HCT116 (cell line): ENCODE measurements at regions not wholly inside any gene's neighbourhood (a gene's known extent, or its start where the extent isn't known, plus 50 kb on each side); places are given as distances from the start of the nearest gene placed in this dataset.

ENCODE experiments used
- ATAC-seq: fragments of 200-7000 bp; cut with Tn5 transposase; 2 replicates; pipeline ENCODE4 v1.9.1; 2020; ENCODE audit warnings: mild to moderate bottlenecking, moderate library complexity
- BruUV-seq: library from RNA; stranded (reverse); fragments of 400-500 nt; replicated peaks from 2 replicates; lab custom pipeline; 2021; lab: Mats Ljungman, UMichigan
- CTCF ChIA-PET: fragments of 300-600 bp; sonication (Branson Sonifier 250); formaldehyde crosslinking; loops from one replicate; lab custom pipeline; 2021; ENCODE audit warnings: antibody characterized with exemption; lab: Charles Lee
- POLR2A ChIA-PET: fragments of 300-600, 350-600 bp; sonication (Branson Sonifier 250); formaldehyde crosslinking; loops from one replicate; lab custom pipeline; 2021; ENCODE audit warnings: antibody characterized with exemption; lab: Charles Lee
- RAD21 ChIA-PET, 2 experiments: fragments of 300-600 bp; sonication (Branson Sonifier 250); formaldehyde crosslinking; loops; one replicate each; lab custom pipeline; 2023; ENCODE audit warnings: low total read pairs in 2 of 2; ENCODE audit not compliant: uncharacterized antibody in 2 of 2, unreplicated experiment in 2 of 2, low non-redundant PET in 1 of 2; lab: Charles Lee
- DNase-seq: peaks from one replicate; pipeline ENCODE4 v3.0.0-alpha.2; 2010; ENCODE audit warnings: low read depth, low spot score
- H2AFZ ChIP-seq: fragments of 200-600 bp; shearing (Covaris generic), sonication (generic); 2 replicates; pipeline ENCODE4 v1.6.1; 2017; ENCODE audit warnings: low read depth, mixed run types, mixed read lengths, antibody characterized with exemption, low read length; ENCODE audit not compliant: poor library complexity, severe bottlenecking
- H3K27ac ChIP-seq: 2 replicates; pipeline ENCODE4 v1.5.1; 2012; ENCODE audit warnings: low read depth, low read length
- H3K27me3 ChIP-seq: fragments of 200-600 bp; sonication (generic); 2 replicates; pipeline ENCODE4 v1.6.1; 2016; ENCODE audit warnings: mixed run types, low read length, mixed read lengths; ENCODE audit not compliant: insufficient read depth
- H3K36me3 ChIP-seq, 2 experiments: fragments of 200-500 bp in 1 of 2; fragments of 200-600 bp in 1 of 2; sonication (Bioruptor generic) in 1 of 2; sonication (generic) in 1 of 2; 2 replicates each; pipeline versions ENCODE4 v1.5.1 to v1.6.1; 2014 to 2016; ENCODE audit warnings: low read length in 2 of 2, inconsistent platforms in 1 of 2, mixed read lengths in 1 of 2, mixed run types in 1 of 2; ENCODE audit not compliant: insufficient read depth in 2 of 2, control insufficient read depth in 1 of 2
- H3K4me1 ChIP-seq, 2 experiments: fragments of 200-600 bp in 1 of 2; sonication (generic) in 1 of 2; 2 replicates each; pipeline versions ENCODE4 v1.5.1 to v1.6.1; 2012 to 2017; ENCODE audit warnings: low read length in 2 of 2, inconsistent platforms in 1 of 2, mild to moderate bottlenecking in 1 of 2, mixed read lengths in 1 of 2, mixed run types in 1 of 2, moderate library complexity in 1 of 2; ENCODE audit not compliant: insufficient read depth in 2 of 2, control insufficient read depth in 1 of 2
- H3K4me2 ChIP-seq: fragments of 200-600 bp; sonication (generic); 2 replicates; pipeline ENCODE4 v1.6.1; 2017; ENCODE audit warnings: mixed run types, low read length, mixed read lengths
- H3K4me3 ChIP-seq, 2 experiments: fragments of 200-600 bp in 1 of 2; sonication (generic) in 1 of 2; replicated peaks in 1 of 2; 2 replicates each; pipeline ENCODE4 v1.5.1; 2011 to 2016; ENCODE audit warnings: low read length in 2 of 2, control low read depth in 1 of 2, low read depth in 1 of 2, mild to moderate bottlenecking in 1 of 2, mixed read lengths in 1 of 2, mixed run types in 1 of 2
- H3K79me2 ChIP-seq: fragments of 200-600 bp; sonication (generic); 2 replicates; pipeline ENCODE4 v1.6.1; 2017; ENCODE audit warnings: mild to moderate bottlenecking, mixed run types, low read length, moderate library complexity, mixed read lengths; ENCODE audit not compliant: insufficient read depth
- H3K9ac ChIP-seq: fragments of 200-600 bp; sonication (generic); 2 replicates; pipeline ENCODE4 v1.6.1; 2016; ENCODE audit warnings: low read length, mixed read lengths
- H3K9me2 ChIP-seq: fragments of 200-600 bp; sonication (generic), shearing (Covaris generic); 2 replicates; pipeline ENCODE4 v1.6.1; 2017; ENCODE audit warnings: mixed run types, mild to moderate bottlenecking, moderate library complexity; ENCODE audit not compliant: insufficient read depth
- H3K9me3 ChIP-seq, 2 experiments: fragments of 200-500 bp in 1 of 2; fragments of 200-600 bp in 1 of 2; sonication (Bioruptor generic) in 1 of 2; sonication (generic) in 1 of 2; 2 replicates each; pipeline ENCODE4 v1.6.1; 2014 to 2017; ENCODE audit warnings: low read length in 2 of 2, mixed read lengths in 2 of 2, inconsistent platforms in 1 of 2, low read depth in 1 of 2, mild to moderate bottlenecking in 1 of 2, mixed run types in 1 of 2, moderate library complexity in 1 of 2; ENCODE audit not compliant: control insufficient read depth in 1 of 2, insufficient read depth in 1 of 2
- H4K20me1 ChIP-seq: fragments of 200-600 bp; sonication (generic), shearing (Covaris generic); 2 replicates; pipeline ENCODE4 v1.6.1; 2017; ENCODE audit warnings: mixed run types, mild to moderate bottlenecking, moderate library complexity; ENCODE audit not compliant: insufficient read depth
- CTCF ChIP-seq, 3 experiments: fragments of 200-600 bp in 1 of 3; sonication (generic) in 1 of 3; IDR thresholded peaks in 2 of 3; conservative IDR thresholded peaks in 1 of 3; 2 replicates each; pipeline ENCODE4 v1.5.1; 2012 to 2017; ENCODE audit warnings: low read depth in 2 of 3, low read length in 2 of 3, antibody characterized with exemption in 1 of 3, borderline replicate concordance in 1 of 3, control low read depth in 1 of 3, mild to moderate bottlenecking in 1 of 3, mixed read lengths in 1 of 3, mixed run types in 1 of 3, moderate library complexity in 1 of 3; ENCODE audit not compliant: insufficient read depth in 1 of 3
- EGR1 ChIP-seq: IDR thresholded peaks from 2 replicates; pipeline ENCODE4 v1.6.1; 2012; ENCODE audit warnings: low read depth
- EZH2phosphoT487 ChIP-seq: fragments of 200-600 bp; IDR thresholded peaks from 2 replicates; pipeline ENCODE4 v1.6.1; 2018; ENCODE audit warnings: antibody characterized with exemption, borderline replicate concordance
- POLR2A ChIP-seq: IDR thresholded peaks from 2 replicates; pipeline ENCODE4 v1.7.0; 2011; ENCODE audit warnings: borderline replicate concordance; ENCODE audit not compliant: insufficient read depth, insufficient read length; ENCODE audit errors: extremely low read depth
- POLR2AphosphoS5 ChIP-seq: IDR thresholded peaks from 2 replicates; pipeline ENCODE4 v1.6.1; 2011; ENCODE audit warnings: mild to moderate bottlenecking, low read depth, low read length, moderate library complexity
- SRF ChIP-seq: IDR thresholded peaks from 2 replicates; pipeline ENCODE4 v1.6.1; 2012; ENCODE audit warnings: low read depth
- TCF7L2 ChIP-seq: IDR thresholded peaks from 2 replicates; pipeline ENCODE4 v1.7.0; 2011; ENCODE audit warnings: borderline replicate concordance, inconsistent platforms; ENCODE audit not compliant: insufficient read depth, insufficient read length; ENCODE audit errors: extremely low read depth
- YY1 ChIP-seq: IDR thresholded peaks from 2 replicates; pipeline ENCODE4 v1.6.1; 2011; ENCODE audit warnings: low read length, low read depth, moderate library complexity, mild to moderate bottlenecking; ENCODE audit not compliant: insufficient replicate concordance; ENCODE audit errors: extremely low read depth
- ZBTB33 ChIP-seq: IDR thresholded peaks from 2 replicates; pipeline ENCODE4 v1.6.1; 2011; ENCODE audit warnings: mild to moderate bottlenecking, low read length, moderate library complexity; ENCODE audit not compliant: insufficient replicate concordance; ENCODE audit errors: extremely low read depth
- ZFX ChIP-seq: fragments of 450-650 bp; IDR thresholded peaks from 2 replicates; pipeline ENCODE4 v1.6.1; 2017
- intact Hi-C: fragments of 100-400 bp; cut with micrococcal nuclease; formaldehyde crosslinking; loops from 2 replicates; pipeline ENCODE4 v1.10.0; 2022
- TF ChIP-seq, protein P1 (sequence below): IDR thresholded peaks from 2 replicates; pipeline ENCODE4 v1.6.1; 2012; ENCODE audit warnings: low read depth

DNA sequence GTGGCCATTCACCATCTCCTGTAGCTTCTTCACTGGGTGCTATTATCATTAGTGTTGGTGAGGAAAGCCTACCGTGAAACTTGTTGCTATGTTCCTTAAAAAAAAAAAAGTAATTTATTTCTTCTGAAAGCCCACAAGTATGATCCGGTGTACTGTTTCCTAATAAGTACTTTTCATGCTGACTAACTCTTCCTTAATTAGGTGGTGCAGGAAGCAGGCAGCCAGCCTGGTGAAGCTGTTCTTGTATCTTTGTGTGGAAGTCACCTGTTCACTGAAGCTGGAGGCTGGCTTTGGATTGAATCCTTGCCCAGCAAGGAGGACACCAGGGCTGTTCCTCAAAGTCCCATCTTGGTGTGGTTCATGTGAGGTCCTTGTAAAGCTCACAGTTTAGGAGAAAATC is 321.7 kb upstream of the THSD7B start:
- Histone ChIP-seq H3K9me2 (no peaks in the 10 kb centered on the region), H3K4me1 (no peaks in the 10 kb centered on the region), H3K79me2 (no peaks in the 10 kb centered on the region), H2AFZ (no peak overlapping the region), H3K9me3 (no peaks in the 10 kb centered on the region), H3K4me3 (no peak overlapping the region), H3K4me2 (no peak overlapping the region), H3K36me3 (no peaks in the 10 kb centered on the region), H3K9ac (no peak overlapping the region), H3K27ac (no peak overlapping the region), H3K27me3 (peaks cover 42% of the 10 kb centered on the region), H4K20me1 (no peaks in the 10 kb centered on the region)
- intact Hi-C loops, result no loop called here
- RAD21 ChIA-PET, result no interaction called here
- BruUV-seq, result no TSS peak
- POLR2A ChIA-PET, result no interaction called here
- TF ChIP-seq YY1 (no peak), POLR2A (no peak)
- TF ChIP-seq, protein P1, sequence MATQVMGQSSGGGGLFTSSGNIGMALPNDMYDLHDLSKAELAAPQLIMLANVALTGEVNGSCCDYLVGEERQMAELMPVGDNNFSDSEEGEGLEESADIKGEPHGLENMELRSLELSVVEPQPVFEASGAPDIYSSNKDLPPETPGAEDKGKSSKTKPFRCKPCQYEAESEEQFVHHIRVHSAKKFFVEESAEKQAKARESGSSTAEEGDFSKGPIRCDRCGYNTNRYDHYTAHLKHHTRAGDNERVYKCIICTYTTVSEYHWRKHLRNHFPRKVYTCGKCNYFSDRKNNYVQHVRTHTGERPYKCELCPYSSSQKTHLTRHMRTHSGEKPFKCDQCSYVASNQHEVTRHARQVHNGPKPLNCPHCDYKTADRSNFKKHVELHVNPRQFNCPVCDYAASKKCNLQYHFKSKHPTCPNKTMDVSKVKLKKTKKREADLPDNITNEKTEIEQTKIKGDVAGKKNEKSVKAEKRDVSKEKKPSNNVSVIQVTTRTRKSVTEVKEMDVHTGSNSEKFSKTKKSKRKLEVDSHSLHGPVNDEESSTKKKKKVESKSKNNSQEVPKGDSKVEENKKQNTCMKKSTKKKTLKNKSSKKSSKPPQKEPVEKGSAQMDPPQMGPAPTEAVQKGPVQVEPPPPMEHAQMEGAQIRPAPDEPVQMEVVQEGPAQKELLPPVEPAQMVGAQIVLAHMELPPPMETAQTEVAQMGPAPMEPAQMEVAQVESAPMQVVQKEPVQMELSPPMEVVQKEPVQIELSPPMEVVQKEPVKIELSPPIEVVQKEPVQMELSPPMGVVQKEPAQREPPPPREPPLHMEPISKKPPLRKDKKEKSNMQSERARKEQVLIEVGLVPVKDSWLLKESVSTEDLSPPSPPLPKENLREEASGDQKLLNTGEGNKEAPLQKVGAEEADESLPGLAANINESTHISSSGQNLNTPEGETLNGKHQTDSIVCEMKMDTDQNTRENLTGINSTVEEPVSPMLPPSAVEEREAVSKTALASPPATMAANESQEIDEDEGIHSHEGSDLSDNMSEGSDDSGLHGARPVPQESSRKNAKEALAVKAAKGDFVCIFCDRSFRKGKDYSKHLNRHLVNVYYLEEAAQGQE, result no peak
- CTCF ChIA-PET, result no interaction called here
- ATAC-seq (no peak), DNase-seq (no peak)

DNA sequence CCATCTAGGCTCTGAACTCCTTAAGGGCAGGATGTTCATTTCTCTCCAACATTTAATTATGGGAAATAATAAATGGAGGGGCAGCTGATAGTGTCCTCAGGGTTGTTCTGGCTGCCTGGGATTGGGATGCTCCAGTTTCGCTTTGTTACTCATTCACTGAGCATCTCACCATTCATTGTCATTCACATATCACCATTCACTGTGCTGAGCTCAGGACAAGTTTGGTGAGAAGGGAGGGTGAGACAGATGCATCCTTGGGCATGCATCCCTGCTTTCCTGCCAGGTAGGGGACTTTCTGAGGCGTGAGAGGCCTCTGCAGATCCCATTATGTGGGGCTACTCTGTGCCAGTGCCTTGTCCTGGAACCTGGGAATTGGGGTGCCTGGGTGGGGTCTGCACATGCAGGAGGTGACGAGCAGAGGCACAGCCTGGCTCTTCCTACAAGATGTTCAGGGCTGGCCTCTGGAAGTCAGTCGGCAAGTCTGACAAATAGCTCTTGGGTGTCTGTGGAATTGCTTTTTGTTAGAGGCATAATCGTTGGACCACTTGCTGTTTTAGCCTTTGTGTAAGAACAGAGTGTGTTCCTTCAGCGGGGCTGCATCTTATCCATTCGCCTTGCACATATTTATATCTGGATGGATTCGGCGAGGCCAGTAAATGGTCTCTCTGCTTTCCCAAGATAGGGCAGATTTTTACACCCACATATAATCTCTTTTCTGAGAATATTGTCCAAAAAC is 323.2 kb upstream of the THSD7B start:
- ChIA-PET RAD21 (no interaction called here), CTCF (no interaction called here), POLR2A (no interaction called here)
- no peaks in the 10 kb centered on the region for H3K9me2 ChIP-seq
- no peaks in the 10 kb centered on the region for H3K4me1 ChIP-seq
- peaks cover 30% of the 10 kb centered on the region for H3K27me3 ChIP-seq
- no peak overlapping the region for H2AFZ ChIP-seq
- BruUV-seq, result no TSS peak
- H4K20me1 ChIP-seq, result no peaks in the 10 kb centered on the region
- H3K36me3 ChIP-seq, result no peaks in the 10 kb centered on the region
- no peaks in the 10 kb centered on the region for H3K9me3 ChIP-seq
- ATAC-seq (no peak), DNase-seq (no peak)
- no peak overlapping the region for H3K4me3 ChIP-seq
- H3K27ac ChIP-seq, result no peak overlapping the region
- intact Hi-C loops, result no loop called here
- H3K79me2 ChIP-seq, result no peaks in the 10 kb centered on the region
- H3K9ac ChIP-seq, result no peak overlapping the region
- H3K4me2 ChIP-seq, result no peak overlapping the region
- TF ChIP-seq POLR2AphosphoS5 (no peak), ZFX (no peak), TCF7L2 (no peak), CTCF (IDR thresholded peaks at IDR 0.05 in 2 of 3, conservative IDR thresholded peaks at IDR 0.05 in 1 of 3; ENCODE audit: borderline replicate concordance in 1 of 3, insufficient read depth in 1 of 3, low read depth in 2 of 3, low read length in 2 of 3) (no peak), SRF (no peak), ZBTB33 (no peak), EZH2phosphoT487 (no peak), EGR1 (no peak)
